NCI-H187 (cell line): ENCODE measurements at regions not wholly inside any gene's neighbourhood (a gene's known extent, or its start where the extent isn't known, plus 50 kb on each side); places are given as distances from the start of the nearest gene placed in this dataset.

Source experiments
- DNase-seq, 2 experiments: peaks; one replicate each; lab custom pipeline; 2025; lab: John Stamatoyannopoulos, UW

GRCh38 chr15:93195109-93195508 is 106.1 kb upstream of the RGMA start:
- DNase-seq = no peak

GRCh38 chr15:93190238-93190637 is 101.2 kb upstream of the RGMA start:
- no peak for DNase-seq

- no peak for DNase-seq
These were observed 100.5 kb upstream of the RGMA start for GRCh38 chr15:93189561-93189960.

GRCh38 chr15:93188236-93188635 is 99.2 kb upstream of the RGMA start:
- DNase-seq = no peak

- no peak for DNase-seq
These were observed 96.8 kb upstream of the RGMA start for GRCh38 chr15:93185796-93186195.

GRCh38 chr15:93182703-93183205 is 93.7 kb upstream of the RGMA start:
- DNase-seq = no peak

- no peak for DNase-seq
These were observed 91.6 kb upstream of the RGMA start for GRCh38 chr15:93180656-93181055.

- no peak for DNase-seq
These were observed 91.1 kb upstream of the RGMA start for GRCh38 chr15:93180128-93180527.

- no peak for DNase-seq
These were observed 90.7 kb upstream of the RGMA start for GRCh38 chr15:93179700-93180102.

- no peak for DNase-seq
These were observed 90.1 kb upstream of the RGMA start for GRCh38 chr15:93179072-93179471.

- DNase-seq = no peak
These were observed 89.4 kb upstream of the RGMA start for GRCh38 chr15:93178371-93178770.

GRCh38 chr15:93176065-93176464 is 87.1 kb upstream of the RGMA start:
- no peak for DNase-seq

GRCh38 chr15:93174836-93175235 is 85.8 kb upstream of the RGMA start:
- no peak for DNase-seq

GRCh38 chr15:93173369-93173768 is 84.4 kb upstream of the RGMA start:
- DNase-seq = no peak

GRCh38 chr15:93171476-93171875 is 82.5 kb upstream of the RGMA start:
- no peak for DNase-seq

- DNase-seq = no peak
These were observed 81.3 kb upstream of the RGMA start for GRCh38 chr15:93170329-93170728.

- DNase-seq = no peak
These were observed 79.9 kb upstream of the RGMA start for GRCh38 chr15:93168910-93169309.

GRCh38 chr15:93167291-93167690 is 78.3 kb upstream of the RGMA start:
- no peak for DNase-seq

GRCh38 chr15:93166675-93167074 is 77.7 kb upstream of the RGMA start:
- DNase-seq = no peak

- no peak for DNase-seq
These were observed 76.9 kb upstream of the RGMA start for GRCh38 chr15:93165734-93166470.

- no peak for DNase-seq
These were observed 75.4 kb upstream of the RGMA start for GRCh38 chr15:93164409-93164808.

GRCh38 chr15:93162560-93162959 is 73.5 kb upstream of the RGMA start:
- no peak for DNase-seq

- DNase-seq = no peak
These were observed 70.9 kb upstream of the RGMA start for GRCh38 chr15:93159930-93160329.
